ENCODE measurements at regions not wholly inside any gene's neighbourhood (a gene's known extent, or its start where the extent isn't known, plus 50 kb on each side); places are given as distances from the start of the nearest gene placed in this dataset.

GRCh38 chr6:106035655-106036054, 50.5 kb upstream of the PRDM1 start:
- DNase-seq = no peak

DNA sequence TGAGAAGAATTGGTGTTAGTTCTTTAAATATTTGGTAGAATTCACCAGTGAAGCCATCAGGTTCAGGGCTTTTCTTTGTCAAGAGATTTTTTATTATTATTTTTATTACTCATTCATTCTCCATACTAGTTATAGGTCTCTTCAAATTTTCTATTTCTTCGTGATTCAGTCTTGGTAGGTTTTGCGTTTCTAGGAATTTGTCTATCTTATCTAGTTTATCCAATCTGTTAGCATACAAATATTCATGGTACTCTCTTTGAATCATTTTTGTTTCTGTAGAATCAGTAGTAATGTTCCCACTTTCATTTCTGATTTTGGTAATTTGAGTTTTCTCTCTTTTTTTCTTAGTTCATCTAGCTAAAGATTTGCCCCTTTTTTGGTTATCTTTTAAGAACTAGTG, 52.3 kb upstream of the PRDM1 start:
- DNase-seq = no peak

DNA sequence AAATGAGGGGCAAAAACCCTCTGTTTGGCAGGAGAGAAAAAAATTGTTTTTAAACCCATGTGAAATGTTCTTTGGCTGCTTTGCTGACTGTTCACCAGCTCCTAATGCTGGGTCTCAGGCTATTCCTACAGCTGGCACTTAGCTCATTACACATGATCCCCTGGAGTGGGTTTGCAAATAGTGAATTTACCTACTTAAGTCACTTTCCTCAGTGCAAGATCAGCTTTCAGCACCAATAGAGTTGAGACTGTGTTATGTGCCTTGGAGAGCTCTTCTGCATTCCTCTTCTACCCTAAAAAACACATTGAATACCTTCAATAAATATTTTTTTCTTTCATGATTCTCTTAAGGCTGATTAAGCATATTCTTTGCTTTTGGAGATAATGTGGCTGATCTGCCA, 58.4 kb upstream of the PRDM1 start:
- no peak for DNase-seq

DNA sequence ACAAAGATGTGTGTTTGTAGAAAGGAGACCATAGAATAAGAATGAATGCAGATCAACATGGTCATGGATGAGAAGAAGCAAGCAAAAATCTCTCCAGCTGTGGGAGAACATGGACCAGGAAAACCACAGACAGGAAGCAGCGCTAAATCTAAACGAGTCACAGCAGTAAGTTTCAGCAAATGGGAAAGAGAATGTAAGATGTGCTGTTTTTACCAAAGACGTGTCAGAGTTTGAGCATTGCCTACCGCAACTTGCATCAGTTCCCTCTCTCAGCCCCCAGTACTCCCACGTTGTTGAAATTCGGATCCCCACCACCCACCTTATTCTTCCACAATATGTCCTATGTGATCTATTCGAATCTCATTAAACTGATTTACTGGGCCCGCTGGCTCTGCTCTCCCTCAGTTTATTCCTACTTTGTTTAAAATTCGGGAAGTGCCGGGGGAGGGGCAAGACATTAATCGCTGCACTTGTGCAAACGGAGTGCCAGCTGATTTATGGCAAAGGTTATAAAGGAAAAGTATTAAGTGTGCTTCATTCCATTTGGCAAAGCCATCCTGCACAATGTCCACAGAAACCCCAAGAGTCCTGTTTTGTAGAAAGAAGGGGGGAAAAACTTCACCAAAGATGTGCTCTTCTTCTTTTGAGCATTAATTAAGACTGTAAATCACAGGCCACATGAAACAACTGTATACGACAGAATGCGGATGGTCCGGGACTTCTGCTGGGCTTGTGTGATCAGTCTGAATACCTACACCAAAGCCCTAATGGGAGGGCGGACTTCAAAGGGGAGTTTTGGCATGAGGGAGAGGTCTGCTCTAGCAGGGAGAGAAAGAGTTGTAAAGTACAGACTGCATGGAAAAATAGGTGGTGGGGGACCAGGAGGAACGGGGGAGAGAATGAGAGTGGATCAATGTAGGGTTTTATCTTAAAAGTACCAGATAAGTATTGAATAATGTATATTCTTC, 59.1 kb upstream of the PRDM1 start:
- no peak for DNase-seq

DNA sequence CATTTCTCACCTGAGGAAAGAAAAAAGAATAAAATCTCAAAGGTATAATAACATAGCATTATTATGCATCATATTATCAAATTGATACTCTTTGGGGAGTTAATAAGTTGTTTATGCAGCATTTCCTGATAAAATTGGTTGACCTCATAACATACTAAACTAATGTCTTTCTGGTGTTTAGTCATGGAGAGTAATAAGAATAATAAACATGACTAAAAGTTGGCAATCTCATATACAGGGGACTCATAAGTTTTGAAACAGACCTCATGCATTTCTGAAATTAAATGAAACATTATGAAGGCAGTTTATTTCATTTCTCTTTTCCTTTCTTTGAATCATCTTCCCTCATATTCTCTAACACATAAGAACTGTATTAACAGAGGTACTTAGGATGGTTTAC, 60.5 kb upstream of the PRDM1 start:
- DNase-seq = no peak

DNA sequence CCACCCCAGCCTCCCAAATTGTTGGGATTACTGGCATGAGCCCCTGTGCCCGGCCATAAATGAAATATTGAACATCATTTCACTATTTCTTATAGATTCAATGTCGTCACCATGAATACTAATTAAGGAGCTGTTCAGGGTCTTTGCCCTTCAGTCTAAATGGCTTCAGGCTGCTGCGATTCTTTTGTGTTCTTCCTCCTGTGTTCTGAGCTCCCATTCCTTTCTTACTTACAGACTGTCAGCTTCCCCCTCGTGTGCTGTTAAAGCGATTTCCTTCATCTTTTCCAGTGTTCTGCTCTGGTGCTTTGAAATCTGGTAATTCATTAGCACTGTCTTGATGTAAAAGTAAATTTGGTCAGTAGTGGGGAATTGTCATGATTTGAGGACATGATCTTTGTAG, 63.3 kb upstream of the PRDM1 start:
- DNase-seq = no peak

- no peak for DNase-seq
These were observed 68.7 kb upstream of the PRDM1 start for GRCh38 chr6:106017454-106017853.

DNA sequence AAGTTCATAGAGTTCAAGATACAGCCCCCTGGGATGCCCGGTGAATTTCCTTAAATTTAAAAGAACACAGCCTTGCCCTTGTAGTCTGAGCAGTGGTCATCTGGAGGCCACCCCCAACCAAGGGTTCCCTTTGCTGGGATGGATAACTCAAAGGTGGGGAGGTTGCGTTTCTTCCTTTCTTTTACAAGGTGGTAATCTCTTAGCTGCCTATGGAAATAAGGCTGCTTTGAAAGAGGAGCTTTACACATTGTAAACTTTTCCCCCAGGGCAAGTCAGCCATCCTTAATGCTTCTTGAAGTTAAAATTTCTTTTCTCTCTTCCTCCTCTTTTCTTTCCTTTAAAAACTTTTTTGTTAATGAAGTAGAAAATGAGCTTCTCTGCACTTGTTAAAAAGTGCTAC, 71.2 kb upstream of the PRDM1 start:
- no peak for DNase-seq

DNA sequence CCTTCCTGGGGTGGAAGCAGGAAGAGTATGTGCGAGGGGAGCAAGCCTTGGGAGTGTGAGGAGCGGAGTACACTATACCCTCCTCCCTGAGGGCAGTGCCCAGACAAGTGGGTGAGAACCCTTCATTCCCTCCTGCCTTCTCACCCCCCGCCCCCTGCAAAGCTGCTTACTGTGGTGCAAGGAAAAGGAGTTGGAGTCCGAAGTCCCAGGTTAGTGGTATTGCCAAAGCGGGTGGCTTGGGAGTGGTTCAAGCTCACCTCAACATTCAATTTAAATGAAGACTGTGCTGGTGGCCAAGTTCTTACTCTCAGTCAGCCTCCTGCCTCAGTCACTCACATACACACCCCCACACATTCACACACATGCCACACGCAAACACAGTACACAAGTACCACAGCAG, 74.7 kb upstream of the PRDM1 start:
- no peak for DNase-seq

DNA sequence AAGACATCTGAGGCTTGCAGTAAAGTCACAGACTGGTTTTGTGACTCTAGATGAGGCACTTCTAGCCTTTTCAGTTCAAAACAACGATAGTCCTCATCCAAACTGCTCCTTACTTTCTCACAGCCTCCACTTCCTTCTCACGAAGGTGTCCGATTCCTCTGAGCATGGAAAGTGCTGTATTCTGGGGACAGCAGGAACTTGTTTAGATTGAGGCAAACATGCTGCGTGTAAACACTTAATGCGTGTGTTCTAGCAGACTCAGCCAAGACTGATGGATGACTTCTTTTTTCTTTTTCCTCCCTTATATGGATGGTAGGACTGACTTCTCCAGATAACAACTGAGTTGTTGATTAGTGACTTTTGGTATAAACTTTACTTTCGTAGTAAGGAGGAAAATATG, 80.2 kb upstream of the PRDM1 start:
- DNase-seq = no peak

DNA sequence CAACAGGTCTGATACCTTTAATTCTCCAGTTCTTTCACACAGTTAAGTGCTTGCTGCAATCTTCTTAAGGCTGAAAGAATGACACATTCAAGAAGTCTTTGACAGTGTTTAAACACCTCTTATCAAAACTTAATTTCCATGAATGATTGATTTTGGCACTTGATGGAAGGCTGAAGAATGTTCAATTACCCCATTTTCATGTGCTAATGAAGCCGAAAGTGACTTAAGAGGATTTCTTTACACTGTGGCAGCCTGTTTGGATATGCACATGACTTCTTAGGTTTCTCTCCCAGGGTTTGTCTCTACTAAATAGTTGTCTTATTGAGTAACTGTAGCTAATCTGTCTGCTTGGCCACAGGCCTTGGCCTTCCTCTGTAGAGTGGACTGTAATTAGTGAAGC, 81.1 kb upstream of the PRDM1 start:
- DNase-seq = no peak

DNA sequence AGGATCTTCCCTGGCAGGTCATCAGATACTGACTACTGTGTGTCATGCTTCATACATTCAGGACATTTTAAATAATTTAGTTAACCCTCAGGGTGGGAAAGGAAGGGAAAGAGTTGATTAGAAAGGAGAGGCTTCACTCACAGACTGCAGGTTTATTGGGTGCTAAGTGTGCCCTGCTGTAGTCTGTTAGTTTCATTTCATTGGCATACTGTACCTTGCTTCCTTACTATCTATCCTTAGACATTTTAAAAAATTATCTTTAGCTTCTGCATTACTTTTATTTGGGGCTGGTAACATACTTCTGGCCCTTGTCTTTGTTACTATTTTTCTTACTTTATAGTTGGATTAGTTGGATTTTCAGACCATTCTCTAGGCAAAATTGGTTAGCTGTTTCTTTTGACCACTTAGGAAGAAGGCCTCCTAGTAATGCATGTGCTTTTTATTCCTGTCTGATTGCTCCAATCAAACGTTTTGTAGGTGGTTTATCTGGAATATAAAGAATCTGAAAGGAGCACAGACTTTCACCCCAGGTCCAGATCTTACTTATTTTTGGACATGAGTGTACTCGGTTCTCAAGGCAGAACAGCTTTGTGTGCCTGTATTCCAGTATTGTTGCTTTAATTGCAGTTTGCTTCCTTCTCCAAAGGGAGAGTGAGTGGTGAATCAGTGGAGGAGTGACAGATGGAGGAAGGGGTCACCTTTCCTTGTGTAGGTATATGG, 82.7 kb upstream of the PRDM1 start:
- no peak for DNase-seq

- no peak for DNase-seq
These were observed 84.1 kb upstream of the PRDM1 start for GRCh38 chr6:106002005-106002404.

DNA sequence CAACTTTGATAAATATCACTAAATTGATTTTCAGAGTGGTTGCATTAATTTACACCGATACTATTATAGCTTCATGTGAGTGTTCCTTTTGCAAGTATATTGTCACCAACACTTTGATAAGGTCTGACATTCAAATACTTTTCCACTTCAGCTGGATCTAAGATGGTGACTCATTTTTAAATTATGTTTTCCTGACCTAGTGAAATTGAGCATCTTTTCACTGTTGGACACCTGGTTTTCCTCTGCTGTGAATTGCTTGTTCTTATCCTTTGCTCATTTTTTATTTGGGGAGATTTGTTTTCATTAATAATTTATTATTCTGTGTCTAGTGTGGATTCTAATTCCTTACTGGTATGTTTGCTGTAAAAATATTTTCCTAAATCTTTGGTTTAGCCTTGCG, 85.2 kb upstream of the PRDM1 start:
- no peak for DNase-seq

DNA sequence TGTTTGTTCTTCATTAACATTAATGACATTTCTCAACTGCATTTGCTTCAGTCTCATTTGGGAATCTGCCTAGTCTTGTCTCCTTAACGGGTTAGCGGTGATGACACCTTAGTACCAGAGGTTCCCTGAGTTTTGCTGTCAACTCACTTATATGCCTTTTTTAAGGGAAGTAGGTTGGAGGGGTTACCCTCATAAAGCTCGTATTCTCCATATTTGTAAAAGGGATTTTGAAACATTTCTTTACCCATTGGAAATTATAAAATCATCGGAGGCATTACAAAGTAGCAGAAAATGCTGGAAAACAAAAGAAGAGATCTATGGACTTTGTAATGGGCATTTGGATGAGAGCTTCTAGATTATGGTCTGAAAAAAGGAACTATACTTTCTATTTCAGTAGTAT, 88.7 kb upstream of the PRDM1 start:
- DNase-seq = no peak

GRCh38 chr6:105995391-105995865, 90.7 kb upstream of the PRDM1 start:
- DNase-seq = no peak

GRCh38 chr6:105994591-105995390, 91.3 kb upstream of the PRDM1 start:
- DNase-seq = peak; percentile 48 to 49

GRCh38 chr6:105994118-105994590, 92.0 kb upstream of the PRDM1 start:
- peak in 1 of 2 donors; percentile 37 for DNase-seq

- no peak for DNase-seq
These were observed 92.6 kb upstream of the PRDM1 start for GRCh38 chr6:105993341-105994117.

GRCh38 chr6:105992315-105992961, 93.7 kb upstream of the PRDM1 start:
- DNase-seq = peak; percentile 81 to 85

DNA sequence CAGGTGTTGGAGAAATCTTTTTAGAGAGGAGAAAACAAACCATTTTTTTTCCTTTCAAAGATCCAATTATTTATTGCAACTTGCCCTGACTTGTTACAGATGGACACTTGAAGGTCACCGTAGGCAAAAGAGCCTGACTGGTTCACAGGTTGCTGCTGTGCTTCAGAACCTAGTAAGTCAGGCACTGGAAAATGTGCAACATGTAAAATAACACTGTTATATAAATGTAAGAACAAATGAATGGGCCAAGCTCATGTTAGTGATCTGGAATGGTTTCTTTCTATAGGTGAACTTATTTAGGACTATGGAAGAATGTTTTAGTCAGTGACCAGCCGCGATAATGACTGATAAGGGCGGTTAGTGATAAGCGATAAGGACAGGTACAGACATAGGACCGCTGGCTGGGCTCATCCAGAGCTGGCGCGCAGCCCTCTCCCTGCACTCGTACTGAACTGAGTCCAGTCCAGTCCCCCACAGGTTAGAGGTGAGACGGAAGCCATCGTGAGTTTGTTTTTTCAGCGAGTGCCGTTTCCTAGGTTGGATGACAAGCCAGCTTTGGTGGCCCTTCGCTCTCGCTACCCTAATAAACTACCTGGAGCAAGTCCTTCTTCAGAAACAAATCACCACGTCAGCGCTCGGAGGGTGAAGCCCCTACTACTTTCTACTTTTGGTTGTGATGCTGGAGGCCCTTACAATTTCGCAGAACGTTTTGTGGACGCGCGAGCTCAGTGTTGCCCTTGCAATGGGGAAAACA, 94.4 kb upstream of the PRDM1 start:
- no peak for DNase-seq
